ENCODE measurements at regions not wholly inside any gene's neighbourhood (a gene's known extent, or its start where the extent isn't known, plus 50 kb on each side); places are given as distances from the start of the nearest gene placed in this dataset.
"Not testable (repeated sequence)": the region's sequence is repeated elsewhere in the genome, so short reads cannot be mapped to it uniquely, and the experiment has no call there.

GRCh38 chr4:122973465-122973864 is 51.1 kb upstream of the NUDT6 start:
- no peak for DNase-seq

GRCh38 chr4:122976111-122976510 is 53.7 kb upstream of the NUDT6 start:
- DNase-seq, result no peak

GRCh38 chr4:122977103-122977502 is 54.7 kb upstream of the NUDT6 start:
- no peak for DNase-seq

- DNase-seq, result no peak
Measured at GRCh38 chr4:122978109-122978508, 55.7 kb upstream of the NUDT6 start.

- DNase-seq, result no peak
Measured at GRCh38 chr4:122978789-122979188, 56.4 kb upstream of the NUDT6 start.

GRCh38 chr4:122980860-122981259 is 58.5 kb upstream of the NUDT6 start:
- DNase-seq, result no peak

- DNase-seq, result no peak
Measured at GRCh38 chr4:122988696-122989095, 66.3 kb upstream of the NUDT6 start.

- no peak for DNase-seq
Measured at GRCh38 chr4:122990891-122991290, 68.5 kb upstream of the NUDT6 start.

GRCh38 chr4:122992057-122992456 is 69.7 kb upstream of the NUDT6 start:
- no peak for DNase-seq

GRCh38 chr4:122992641-122993040 is 70.2 kb upstream of the NUDT6 start:
- no peak for DNase-seq

GRCh38 chr4:122996350-122996749 is 74.0 kb upstream of the NUDT6 start:
- DNase-seq, result no peak

- DNase-seq, result no peak
Measured at GRCh38 chr4:122997463-122998101, 75.2 kb upstream of the NUDT6 start.

GRCh38 chr4:123004079-123004478 is 81.7 kb upstream of the NUDT6 start:
- not testable (repeated sequence) for DNase-seq

GRCh38 chr4:123005126-123005525 is 82.7 kb upstream of the NUDT6 start:
- DNase-seq, result not testable (repeated sequence)

- no peak for DNase-seq
Measured at GRCh38 chr4:123007679-123008078, 85.3 kb upstream of the NUDT6 start.

- not testable (repeated sequence) for DNase-seq
Measured at GRCh38 chr4:123012416-123012815, 90.0 kb upstream of the NUDT6 start.

GRCh38 chr4:123014038-123014437 is 91.6 kb upstream of the NUDT6 start:
- no peak for DNase-seq

GRCh38 chr4:123017078-123017477 is 94.7 kb upstream of the NUDT6 start:
- DNase-seq, result no peak

- no peak for DNase-seq
Measured at GRCh38 chr4:123017636-123018395, 95.4 kb upstream of the NUDT6 start.

GRCh38 chr4:123018396-123018775 is 96.0 kb upstream of the NUDT6 start:
- no peak for DNase-seq

GRCh38 chr4:123020285-123020684 is 97.9 kb upstream of the NUDT6 start:
- DNase-seq, result no peak

- no peak for DNase-seq
Measured at GRCh38 chr4:123023647-123024046, 101.2 kb upstream of the NUDT6 start.

- DNase-seq, result no peak
Measured at GRCh38 chr4:123024710-123025109, 102.3 kb upstream of the NUDT6 start.

GRCh38 chr4:123025398-123025797 is 103.0 kb upstream of the NUDT6 start:
- DNase-seq, result no peak

GRCh38 chr4:123026015-123026414 is 103.6 kb upstream of the NUDT6 start:
- DNase-seq, result not testable (repeated sequence)
